ENCODE measurements at regions not wholly inside any gene's neighbourhood (a gene's known extent, or its start where the extent isn't known, plus 50 kb on each side); places are given as distances from the start of the nearest gene placed in this dataset.

DNA sequence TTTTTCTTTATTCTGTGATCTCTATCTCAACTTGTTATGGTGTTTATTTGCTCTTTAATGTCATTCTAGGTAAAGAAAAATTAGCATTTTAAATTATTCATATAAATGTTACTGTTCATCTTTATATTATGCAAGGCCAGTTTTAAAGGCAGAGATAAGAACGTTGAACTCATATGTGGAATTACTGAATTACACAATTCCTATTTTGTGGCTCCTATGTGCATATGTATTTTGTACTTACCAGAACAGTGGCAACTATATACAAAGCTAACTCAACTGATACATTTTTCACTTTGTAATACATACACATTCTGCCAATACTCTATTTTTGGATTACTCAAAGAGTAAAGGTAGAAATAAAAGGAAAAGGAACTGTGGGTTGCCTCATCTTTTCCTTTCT, 533.2 kb upstream of the NR3C2 start:
- TF ChIP-seq POLR2AphosphoS5 (IDR thresholded peaks at IDR 0.05; ENCODE audit: low read depth, low read length) (no peak), POLR2A (IDR thresholded peaks at IDR 0.05; ENCODE audit: low read depth, low read length) (no peak)
